HG02642 (cell line): ENCODE measurements at regions not wholly inside any gene's neighbourhood (a gene's known extent, or its start where the extent isn't known, plus 50 kb on each side); places are given as distances from the start of the nearest gene placed in this dataset.

ENCODE experiments used
- ATAC-seq: cut with Tn5 transposase; IDR thresholded peaks from one replicate; pipeline ENCODE4 v1.9.1; 2021; ENCODE audit warnings: mild to moderate bottlenecking; ENCODE audit not compliant: unreplicated experiment, poor library complexity

GRCh38 chr4:15361529-15361928 is 66.3 kb upstream of the C1QTNF7 start:
- no peak for ATAC-seq

GRCh38 chr4:15362541-15362940 is 65.3 kb upstream of the C1QTNF7 start:
- no peak for ATAC-seq

- no peak for ATAC-seq
Measured at GRCh38 chr4:15364183-15364582, 63.6 kb upstream of the C1QTNF7 start.

GRCh38 chr4:15365641-15366040 is 62.2 kb upstream of the C1QTNF7 start:
- ATAC-seq, result no peak

GRCh38 chr4:15366721-15367120 is 61.1 kb upstream of the C1QTNF7 start:
- ATAC-seq, result no peak

GRCh38 chr4:15368856-15369255 is 59.0 kb upstream of the C1QTNF7 start:
- ATAC-seq, result no peak

- ATAC-seq, result no peak
Measured at GRCh38 chr4:15370296-15370695, 57.5 kb upstream of the C1QTNF7 start.

- no peak for ATAC-seq
Measured at GRCh38 chr4:15373363-15373762, 54.5 kb upstream of the C1QTNF7 start.

- ATAC-seq, result no peak
Measured at GRCh38 chr4:15374656-15375055, 53.2 kb upstream of the C1QTNF7 start.

GRCh38 chr4:15375667-15376066 is 52.2 kb upstream of the C1QTNF7 start:
- no peak for ATAC-seq

GRCh38 chr4:15376145-15376544 is 51.7 kb upstream of the C1QTNF7 start:
- no peak for ATAC-seq

- no peak for ATAC-seq
Measured at GRCh38 chr4:15376594-15376993, 51.2 kb upstream of the C1QTNF7 start.
